HG02943 (cell line): ENCODE measurements at regions not wholly inside any gene's neighbourhood (a gene's known extent, or its start where the extent isn't known, plus 50 kb on each side); places are given as distances from the start of the nearest gene placed in this dataset.
"Not testable (repeated sequence)": the region's sequence is repeated elsewhere in the genome, so short reads cannot be mapped to it uniquely, and the experiment has no call there.

ENCODE experiments used
- ATAC-seq: cut with Tn5 transposase; IDR thresholded peaks from one replicate; pipeline ENCODE4 v1.9.1; 2021; ENCODE audit warnings: mild to moderate bottlenecking, low read depth, moderate library complexity; ENCODE audit not compliant: unreplicated experiment

DNA sequence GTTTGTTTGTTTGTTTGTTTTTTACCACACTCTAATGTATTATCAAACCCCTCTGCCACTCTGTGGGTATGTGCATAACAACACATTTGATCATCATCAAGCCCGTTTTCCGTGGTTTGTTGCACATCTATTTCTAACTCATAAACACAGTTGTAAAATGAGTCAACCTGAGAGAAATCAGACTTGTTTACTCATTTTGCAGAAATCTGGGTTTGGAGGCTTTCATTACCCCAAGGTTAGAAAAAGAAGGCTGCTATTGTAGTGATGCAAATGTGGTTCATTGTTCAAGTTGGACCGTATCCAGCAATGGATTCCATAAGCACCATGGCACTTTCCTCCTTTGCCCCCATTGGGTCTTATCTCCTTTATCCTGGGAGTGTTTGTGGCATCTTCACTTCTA lies 353.2 kb upstream of the SOX2 start:
- ATAC-seq, result no peak

DNA sequence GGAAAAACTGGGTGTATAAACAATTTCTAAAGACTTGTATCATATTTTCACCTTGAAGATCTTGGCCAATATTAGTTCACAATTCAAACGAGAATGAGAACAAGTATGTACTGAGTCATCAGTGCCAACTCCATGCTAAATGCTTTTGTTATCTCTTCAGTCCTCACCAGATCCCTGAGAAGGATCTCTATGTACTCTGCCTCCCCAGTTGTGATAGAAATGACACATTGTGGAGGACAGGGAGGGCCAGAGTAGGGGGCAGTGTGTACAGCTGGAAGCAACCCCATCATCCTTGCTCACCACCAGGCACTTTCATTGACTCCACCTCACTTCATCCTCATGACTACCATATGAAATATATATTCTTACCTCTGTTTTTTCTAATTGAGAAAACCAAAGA lies 353.7 kb upstream of the SOX2 start:
- no peak for ATAC-seq

DNA sequence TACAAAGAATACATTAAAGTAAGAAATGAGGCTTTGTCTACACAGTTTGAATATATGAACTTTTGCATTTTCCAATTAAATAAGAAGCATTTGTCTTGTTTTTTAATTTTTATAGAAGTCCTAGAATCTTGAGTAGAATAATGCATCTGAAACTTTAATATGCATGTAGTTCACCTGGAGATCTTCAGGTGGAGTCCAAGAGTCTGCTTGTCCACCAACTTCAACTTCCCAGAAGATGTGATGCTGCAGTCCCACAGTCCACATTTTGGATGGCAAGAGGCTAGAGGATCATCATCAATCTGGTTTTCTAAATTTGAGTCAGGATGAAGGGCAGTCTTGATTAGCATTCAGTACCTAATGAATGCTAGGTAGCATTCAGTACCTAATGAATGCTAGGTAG lies 357.6 kb upstream of the SOX2 start:
- no peak for ATAC-seq

DNA sequence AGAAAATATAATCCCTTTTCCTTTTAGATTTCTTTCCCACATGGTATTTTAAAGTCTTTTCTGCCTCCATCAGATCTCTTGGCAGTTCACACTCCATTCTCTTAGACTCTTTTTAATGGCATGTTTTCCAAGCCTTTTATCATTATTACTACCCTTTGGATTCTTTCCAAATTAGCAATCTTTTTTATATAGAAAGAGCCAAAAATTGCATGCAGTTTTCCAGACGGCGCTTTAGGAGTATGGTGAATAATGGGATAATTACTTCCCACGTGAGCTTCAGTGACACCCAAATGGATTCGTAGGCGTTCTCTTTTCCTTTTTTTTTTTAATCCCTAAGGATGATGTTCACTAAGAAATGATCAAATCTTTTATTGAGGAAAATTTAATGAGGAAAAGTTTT lies 354.8 kb upstream of the DNAJC19 start:
- no peak for ATAC-seq

DNA sequence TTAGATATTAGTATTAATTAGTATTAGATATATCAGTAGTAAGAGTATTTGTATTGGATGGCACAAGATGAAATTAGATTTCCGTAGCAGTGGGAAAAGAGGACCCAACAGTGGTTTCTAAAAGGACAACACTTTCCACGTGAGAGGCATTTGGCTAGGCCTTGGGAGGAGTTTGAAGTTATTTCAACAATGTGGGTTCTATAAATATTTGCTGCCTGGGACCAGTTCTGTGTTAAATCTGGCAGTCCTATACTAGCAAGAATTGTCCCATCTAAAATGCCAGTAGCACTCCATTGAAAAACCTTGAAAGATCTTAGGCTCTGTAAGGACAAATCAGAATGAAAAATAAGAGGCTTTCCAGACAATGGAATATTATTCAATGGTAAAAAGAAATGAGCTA lies 347.1 kb upstream of the DNAJC19 start:
- no peak for ATAC-seq

DNA sequence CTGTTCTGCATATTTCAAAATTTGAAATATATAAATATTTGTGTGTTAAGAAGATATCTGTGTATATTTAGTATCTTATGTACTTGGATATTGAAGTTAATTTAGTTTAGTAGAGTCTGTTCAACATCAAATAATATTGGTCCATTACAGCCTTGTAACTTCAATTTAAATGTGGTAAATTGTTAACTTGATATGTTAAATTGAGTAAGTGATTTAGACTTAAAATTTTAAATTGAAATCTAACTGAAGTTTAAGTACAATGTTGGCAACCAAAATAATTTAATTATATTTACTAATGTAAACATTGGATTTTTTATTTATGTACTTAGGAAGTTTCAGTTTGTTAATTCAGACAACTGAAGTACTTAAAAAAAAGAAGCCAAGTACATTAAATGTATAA lies 343.9 kb upstream of the DNAJC19 start:
- ATAC-seq, result no peak

DNA sequence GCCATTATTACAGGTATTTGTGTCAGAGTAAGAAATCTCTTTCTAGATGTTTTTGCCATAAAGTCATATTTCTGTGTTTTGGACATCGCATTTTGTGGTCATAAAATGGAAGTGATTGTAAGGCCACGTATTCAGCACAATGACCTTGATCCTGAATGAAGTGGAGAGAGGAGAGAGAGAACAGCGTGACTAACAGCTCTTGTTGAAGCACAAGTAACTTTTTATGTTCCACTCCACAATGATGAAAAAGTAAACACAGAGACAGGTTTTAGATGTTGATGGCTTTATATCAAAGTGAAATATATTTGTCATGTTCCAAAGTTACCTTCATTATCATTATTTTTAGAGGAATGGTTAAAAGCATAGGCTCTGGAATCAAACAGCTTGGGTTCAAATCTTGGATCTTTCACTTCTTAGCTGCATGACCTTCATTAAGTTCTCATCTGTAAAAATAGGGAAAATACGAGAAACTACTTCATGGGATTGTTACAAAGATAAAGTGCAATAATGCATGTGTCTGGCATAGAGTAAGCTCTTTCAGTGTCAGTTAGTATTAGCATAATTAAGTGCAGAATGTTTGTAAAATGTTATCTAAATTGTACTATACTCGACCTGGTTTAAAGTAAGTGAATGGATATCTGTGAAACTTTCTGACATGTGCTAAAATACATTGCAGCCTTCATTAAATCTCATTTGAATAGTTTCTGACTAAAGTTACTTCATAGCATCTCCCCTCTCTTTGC lies 341.5 kb upstream of the DNAJC19 start:
- ATAC-seq, result no peak

DNA sequence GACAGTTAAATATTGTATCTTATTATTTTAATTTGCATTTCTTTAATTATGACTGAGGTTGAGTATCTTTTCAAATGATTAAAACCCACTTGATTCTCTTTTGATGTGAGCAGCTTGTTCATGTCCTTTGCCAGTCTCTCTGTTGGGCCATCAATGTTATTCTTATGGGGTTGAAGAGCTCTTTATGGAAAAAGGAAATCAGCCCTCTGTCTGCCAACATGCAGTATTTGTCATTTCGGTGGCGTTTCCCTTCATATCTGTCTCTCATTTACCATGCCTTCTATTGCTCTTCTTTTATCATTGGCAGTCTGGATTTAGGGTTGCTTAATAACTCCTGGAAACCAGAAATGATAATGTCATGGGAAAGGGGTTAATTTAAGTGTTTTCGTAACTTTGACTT lies 340.7 kb upstream of the DNAJC19 start:
- no peak for ATAC-seq

DNA sequence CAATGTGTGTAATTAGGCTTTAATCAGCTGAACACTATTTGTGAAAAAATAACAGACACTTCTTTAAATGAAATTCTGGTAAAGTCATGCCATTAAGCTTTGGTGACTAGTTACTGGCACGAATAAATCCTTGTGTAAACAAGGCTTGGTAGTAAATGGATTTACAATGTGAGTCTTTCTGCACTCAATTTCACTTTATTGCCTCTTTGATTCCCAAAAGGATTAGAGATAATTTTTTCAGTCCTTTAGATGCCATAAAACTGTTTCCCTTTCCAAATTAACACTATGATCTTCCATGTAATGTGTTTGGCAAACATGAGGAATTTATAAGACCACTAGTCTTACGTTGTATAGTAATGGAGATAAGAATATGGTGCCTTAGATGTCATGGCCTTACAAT lies 339.5 kb upstream of the DNAJC19 start:
- ATAC-seq, result no peak

DNA sequence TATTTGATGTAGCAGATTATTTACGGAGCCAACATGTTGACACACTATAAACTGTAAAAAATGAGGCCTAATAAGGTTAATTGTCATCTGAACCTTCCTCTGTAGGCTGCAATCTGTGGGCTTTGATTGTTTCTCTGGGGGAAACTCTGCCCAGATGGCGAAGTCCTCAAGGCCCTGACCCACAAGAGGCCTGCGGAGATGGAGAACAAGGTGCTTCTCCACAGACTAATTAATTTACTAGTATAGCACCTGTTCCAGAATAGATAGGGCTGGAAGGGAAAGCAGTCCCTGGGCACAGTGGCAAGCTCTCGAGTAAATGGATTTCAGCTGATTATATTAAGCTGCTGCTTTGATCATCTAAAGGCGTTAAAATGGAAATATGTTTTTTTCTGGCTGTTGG lies 338.8 kb upstream of the DNAJC19 start:
- no peak for ATAC-seq

DNA sequence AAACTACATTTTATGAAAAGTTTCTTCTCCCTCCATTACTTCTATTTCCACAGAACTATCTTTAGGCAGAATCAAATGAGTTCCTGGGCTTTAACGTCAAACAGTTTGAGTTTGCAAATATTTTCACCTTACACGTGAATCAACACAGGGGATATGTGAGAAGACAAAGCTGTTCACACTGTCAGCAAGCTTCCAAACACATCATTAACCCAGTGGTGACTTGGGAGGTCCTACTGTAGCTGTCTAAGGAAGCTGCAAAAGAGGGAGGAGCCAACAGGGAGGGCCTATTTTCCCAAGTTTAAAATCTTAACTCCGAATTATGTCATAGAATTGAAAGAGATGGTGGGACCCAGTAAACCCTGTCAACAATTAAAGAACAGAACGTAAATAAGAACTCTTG lies 337.8 kb upstream of the DNAJC19 start:
- ATAC-seq, result no peak

DNA sequence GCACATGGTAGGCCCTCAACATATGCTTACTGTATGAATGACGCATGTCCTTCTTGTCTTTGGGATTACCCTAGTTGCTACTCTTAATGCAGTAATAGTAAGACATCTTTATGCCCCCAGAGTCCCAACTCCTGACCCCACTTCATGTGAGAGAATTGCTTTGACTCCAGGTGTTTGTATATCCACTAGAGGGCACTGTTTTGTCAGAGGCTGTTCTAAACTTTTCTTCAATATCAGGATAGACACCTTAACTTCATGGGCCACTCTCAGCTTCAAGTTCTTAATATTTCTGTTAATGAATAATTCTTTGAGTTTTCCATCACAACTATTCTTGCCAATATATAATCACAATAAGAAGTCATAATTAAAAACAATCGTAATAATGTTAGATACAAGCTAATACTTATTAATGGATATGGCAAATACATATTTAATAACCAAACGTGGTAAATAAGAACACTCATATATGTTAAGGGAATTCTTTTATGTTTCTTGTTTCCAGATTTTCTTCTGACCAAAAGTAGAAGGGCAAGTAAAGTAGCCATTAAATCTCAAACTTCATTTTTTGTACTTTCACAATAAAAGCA lies 337.2 kb upstream of the DNAJC19 start:
- no peak for ATAC-seq

DNA sequence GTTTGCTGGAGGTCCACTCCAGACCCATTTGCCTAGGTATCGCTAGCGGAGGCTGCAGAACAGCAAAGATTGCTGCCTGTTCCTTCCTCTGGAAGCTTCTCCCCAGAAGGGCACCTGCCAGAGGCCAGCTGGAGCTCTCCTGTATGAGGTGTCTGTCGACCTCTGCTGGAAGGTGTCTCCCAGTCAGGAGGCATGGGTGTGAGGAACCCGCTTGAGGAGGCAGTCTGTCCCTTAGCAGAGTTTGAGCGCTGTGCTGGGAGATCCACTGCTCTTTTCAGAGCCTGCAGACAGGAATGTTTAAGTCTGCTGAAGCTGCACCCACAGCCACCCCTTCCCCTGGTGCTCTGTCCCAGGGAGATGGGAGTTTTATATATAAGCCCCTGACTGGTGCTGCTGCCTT lies 335.0 kb upstream of the DNAJC19 start:
- ATAC-seq, result not testable (repeated sequence)

DNA sequence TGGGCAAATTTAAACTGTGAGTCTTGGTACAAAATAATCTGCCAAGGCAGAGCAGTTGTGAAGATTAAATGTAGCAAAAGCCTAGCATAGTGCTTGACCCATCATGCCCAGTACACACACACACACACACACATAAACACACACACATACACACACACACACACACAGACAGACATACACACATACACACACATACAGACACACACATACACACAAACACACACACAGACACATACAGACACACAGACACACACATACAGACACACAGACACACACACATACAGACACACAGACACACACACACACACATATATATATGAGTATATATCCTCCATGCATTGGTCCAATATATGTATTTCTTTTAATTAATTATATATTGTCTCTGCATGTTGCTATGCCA lies 328.8 kb upstream of the DNAJC19 start:
- no peak for ATAC-seq

DNA sequence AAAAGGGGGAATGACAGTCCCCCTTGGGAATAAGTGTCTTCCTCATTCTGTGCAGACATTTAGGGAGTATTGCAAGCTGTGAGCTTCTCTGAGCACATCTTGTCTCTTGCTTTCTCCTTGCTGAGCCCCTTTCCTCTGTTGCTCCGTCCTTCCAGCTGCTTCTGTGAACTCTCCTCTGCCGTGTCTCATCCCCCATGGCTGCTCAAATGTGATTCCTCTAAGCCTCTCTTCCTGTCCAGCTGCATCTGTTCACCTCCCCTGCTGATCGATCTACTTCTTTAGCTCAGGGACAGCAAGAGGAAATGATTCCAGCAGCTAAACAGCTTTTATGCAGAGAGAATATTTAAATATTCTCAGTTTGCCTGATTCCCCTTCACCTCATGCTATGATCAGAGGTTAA lies 328.0 kb upstream of the DNAJC19 start:
- no peak for ATAC-seq

DNA sequence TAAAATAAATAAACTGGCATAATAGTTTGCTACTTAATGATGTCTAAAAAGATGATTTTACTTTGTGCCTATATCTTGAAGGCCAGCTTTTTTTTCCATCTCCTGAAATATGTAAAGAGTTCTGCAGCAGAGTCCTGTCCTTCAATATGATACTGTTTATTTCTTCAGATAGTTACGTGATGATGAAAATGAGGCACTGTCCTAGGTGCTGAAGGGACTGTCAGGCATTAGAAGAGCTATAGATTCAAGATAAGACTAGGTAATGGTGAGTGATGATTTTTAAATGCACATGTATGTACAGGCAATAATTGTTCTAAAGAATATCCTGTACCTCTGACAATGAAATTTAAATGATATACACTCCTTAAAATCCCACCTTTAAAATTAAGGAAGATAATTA lies 326.9 kb upstream of the DNAJC19 start:
- no peak for ATAC-seq

DNA sequence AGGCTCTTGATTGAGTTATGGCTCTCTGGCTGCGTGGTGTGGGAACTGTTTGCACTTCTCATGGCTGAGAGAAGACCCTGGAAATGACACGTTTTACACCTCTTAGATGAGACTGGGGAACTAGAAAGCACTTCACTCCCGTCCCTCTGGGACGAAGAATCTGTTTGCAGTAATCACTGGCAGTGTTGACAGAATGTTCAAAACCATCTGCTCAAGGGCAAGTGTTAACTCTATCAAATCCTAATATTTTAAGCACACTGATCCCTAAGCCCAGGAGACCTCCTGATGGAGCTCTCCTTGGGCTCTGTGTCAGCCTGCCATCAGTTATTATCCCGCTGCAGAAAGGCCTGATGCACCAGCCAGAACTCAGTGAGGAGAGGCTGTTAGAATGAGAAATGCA lies 323.8 kb upstream of the DNAJC19 start:
- ATAC-seq, result no peak

DNA sequence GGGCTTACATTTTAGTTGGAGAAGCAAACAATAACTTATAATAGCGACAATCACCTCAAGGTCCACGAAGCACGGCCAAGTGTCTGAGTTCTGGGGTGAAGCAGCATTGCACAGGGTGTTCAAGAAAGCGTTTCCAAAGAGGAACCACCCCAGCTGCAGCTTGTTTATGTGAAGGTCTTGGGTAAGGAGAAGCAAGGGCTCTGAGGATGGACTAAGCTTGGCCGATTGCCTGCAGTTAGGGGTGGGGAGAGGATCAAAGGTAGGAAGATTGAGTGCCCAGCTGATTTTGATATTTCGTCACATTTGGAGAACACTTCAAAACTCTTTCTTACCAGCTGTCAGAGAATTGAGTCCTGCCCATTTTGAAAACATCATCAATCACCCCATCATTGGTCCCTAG lies 321.6 kb upstream of the DNAJC19 start:
- ATAC-seq, result no peak

DNA sequence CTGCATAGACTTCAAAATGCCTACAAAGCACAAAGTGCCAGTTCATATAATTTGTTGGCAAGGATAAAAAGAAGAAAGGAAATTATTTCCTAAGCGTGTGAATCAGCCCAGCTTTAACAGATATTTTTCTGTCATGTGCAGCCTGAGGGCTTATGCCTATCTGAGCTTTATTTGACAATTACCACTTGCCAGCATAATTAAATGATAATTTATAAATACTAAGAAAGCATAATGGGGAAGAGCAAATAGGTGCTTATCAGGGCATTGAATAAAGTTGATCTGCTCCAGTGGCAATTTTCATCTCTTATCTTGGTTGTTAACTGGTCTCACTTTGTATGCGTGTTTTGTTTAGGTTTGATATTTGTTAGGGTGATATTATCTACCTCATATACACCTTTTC lies 313.4 kb upstream of the DNAJC19 start:
- ATAC-seq, result no peak

DNA sequence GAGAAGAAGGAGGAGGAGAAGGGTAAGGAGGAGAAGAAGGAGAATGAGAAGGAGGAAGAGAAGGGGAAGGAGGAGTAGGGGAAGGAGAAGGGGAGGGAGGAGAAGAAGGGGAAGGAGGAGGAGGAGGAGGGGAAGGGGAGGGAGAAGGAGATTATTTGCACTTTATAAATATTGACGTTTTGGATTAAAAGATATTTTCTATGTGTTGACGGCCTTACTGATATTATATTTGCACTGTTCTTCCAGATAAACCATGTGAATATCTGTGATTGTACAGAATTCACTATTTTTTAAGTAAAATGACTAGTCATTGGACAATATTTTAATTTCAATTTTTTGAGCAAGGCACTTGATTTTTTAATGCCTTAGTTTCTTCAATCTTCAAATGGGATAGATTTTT lies 310.5 kb upstream of the DNAJC19 start:
- no peak for ATAC-seq

DNA sequence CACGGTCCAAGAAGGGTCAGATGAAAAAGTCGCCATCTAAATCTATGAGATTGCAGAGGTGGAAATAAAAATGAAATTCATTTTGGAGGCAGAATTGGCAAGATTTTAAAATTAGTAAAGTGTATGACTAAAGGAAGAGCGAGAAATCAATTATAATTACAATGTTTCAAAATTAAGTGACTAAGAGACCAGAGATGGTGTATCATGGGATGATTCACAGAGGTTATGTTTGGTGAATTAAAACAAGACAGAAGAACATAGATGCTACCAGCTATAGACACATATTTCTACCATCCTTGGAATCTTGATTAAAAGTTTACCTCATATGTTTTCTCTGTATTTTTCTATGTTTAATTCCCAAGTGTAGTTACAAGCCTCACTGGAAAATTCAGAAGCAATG lies 308.9 kb upstream of the DNAJC19 start:
- ATAC-seq, result no peak

DNA sequence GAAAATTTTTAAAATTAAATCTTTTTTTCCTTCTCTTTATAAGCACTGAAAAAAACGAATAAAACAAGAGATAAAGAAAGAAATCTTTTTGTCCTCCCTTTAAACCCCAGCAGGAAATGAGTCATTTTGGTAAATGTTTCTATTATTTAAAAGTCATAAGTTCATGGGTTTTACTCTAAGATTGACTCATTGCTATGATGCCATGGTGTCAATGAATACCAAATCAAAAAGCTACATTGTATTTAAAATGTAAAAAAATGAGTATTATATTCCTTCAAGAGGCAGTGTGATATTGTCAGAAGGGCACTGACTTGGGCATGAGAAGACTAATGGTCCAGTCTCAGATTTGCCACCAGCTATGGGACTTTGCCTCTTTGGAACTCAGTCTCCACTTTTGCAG lies 303.4 kb upstream of the DNAJC19 start:
- ATAC-seq, result peak; percentile 68

DNA sequence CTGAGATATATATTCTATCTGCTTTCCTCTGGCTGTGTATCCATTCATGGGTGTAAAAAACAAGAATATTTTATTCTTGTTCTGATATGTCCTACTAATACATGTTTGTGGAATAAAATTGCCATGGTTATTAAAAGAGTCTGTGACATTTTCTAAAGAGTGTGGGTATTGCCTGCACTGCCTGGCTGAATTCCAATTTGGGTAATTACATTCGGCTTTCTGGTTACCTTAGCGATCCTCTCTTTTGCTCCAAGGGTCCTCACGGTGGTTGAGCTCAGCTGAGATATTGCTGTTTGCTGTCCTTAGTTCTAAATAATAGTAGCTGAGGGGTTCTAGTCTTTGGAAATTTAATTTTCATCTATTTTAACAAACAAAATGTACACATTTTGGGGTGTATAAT lies 301.4 kb upstream of the DNAJC19 start:
- no peak for ATAC-seq
